Endothelial cell of umbilical vein (primary cell): ENCODE measurements at regions not wholly inside any gene's neighbourhood (a gene's known extent, or its start where the extent isn't known, plus 50 kb on each side); places are given as distances from the start of the nearest gene placed in this dataset.

Source experiments
- BruUV-seq: library from RNA; stranded (reverse); fragments of 400-500 nt; replicated peaks from 2 replicates; lab custom pipeline; 2021; lab: Mats Ljungman, UMichigan
- CTCF ChIA-PET: fragments of 300-600, 350-600 bp; sonication (Branson Sonifier 250); formaldehyde crosslinking; loops from one replicate; lab custom pipeline; 2021; ENCODE audit warnings: antibody characterized with exemption, inconsistent platforms; lab: Charles Lee
- POLR2A ChIA-PET: fragments of 300-600, 350-600 bp; sonication (Branson Sonifier 250); formaldehyde crosslinking; loops from one replicate; lab custom pipeline; 2021; ENCODE audit warnings: antibody characterized with exemption, inconsistent platforms; lab: Charles Lee
- DNase-seq: peaks from one replicate; pipeline ENCODE4 v3.0.0-alpha.2; 2011; ENCODE audit warnings: low read depth, low spot score
- FAIRE-seq: peaks from 2 replicates; lab custom pipeline; 2011; peaks lifted over from hg19 to GRCh38; lab: Jason Lieb, UNC
- H2AFZ ChIP-seq: 2 replicates; pipeline ENCODE4 v1.6.0; 2012; ENCODE audit warnings: low read depth, low read length, control low read depth, inconsistent platforms
- H3K27ac ChIP-seq: 2 replicates; pipeline ENCODE4 v1.5.1; 2011; ENCODE audit warnings: low read depth, mild to moderate bottlenecking, control low read depth, low read length, moderate library complexity; ENCODE audit not compliant: insufficient read depth
- H3K27me3 ChIP-seq, 2 experiments: 2 replicates each; pipeline versions ENCODE4 v1.6.0 to v1.6.1; 2011; ENCODE audit warnings: low read length in 2 of 2, mixed read lengths in 1 of 2; ENCODE audit not compliant: control insufficient read depth in 2 of 2, insufficient read depth in 2 of 2
- H3K36me3 ChIP-seq, 2 experiments: 2 replicates in 1 of 2; 3 replicates in 1 of 2; pipeline ENCODE4 v1.5.1; 2011; ENCODE audit warnings: low read length in 2 of 2, mild to moderate bottlenecking in 1 of 2, moderate library complexity in 1 of 2; ENCODE audit not compliant: control insufficient read depth in 2 of 2, insufficient read depth in 2 of 2; ENCODE audit errors: extremely low read depth in 1 of 2
- H3K4me1 ChIP-seq: 3 replicates; pipeline ENCODE4 v1.5.1; 2011; ENCODE audit warnings: mild to moderate bottlenecking, low read length; ENCODE audit not compliant: control insufficient read depth, insufficient read depth; ENCODE audit errors: extremely low read depth
- H3K4me2 ChIP-seq: 2 replicates; pipeline ENCODE4 v1.6.1; 2011; ENCODE audit warnings: low read length, control low read depth, mixed read lengths; ENCODE audit not compliant: insufficient read depth
- H3K4me3 ChIP-seq, 3 experiments: fragments of 200-600 bp in 1 of 3; sonication (generic), shearing (Covaris generic) in 1 of 3; replicated peaks in 1 of 3; 2 replicates each; pipeline ENCODE4 v1.5.1; 2011 to 2016; ENCODE audit warnings: control low read depth in 3 of 3, low read length in 3 of 3, mild to moderate bottlenecking in 2 of 3, inconsistent platforms in 1 of 3, low read depth in 1 of 3, moderate library complexity in 1 of 3; ENCODE audit not compliant: insufficient read depth in 1 of 3
- H3K79me2 ChIP-seq: 2 replicates; pipeline ENCODE4 v1.6.0; 2012; ENCODE audit warnings: low read length, inconsistent platforms; ENCODE audit not compliant: control insufficient read depth, insufficient read depth
- H3K9ac ChIP-seq: replicated peaks from 2 replicates; pipeline ENCODE3; 2011; ENCODE audit warnings: low read length, control low read depth; ENCODE audit not compliant: insufficient read depth; ENCODE audit errors: extremely low read depth
- H3K9me1 ChIP-seq: replicated peaks from 3 replicates; pipeline ENCODE4 v1.6.0; 2011; ENCODE audit warnings: mild to moderate bottlenecking, low read length; ENCODE audit not compliant: control insufficient read depth, insufficient read depth; ENCODE audit errors: extremely low read depth
- H3K9me3 ChIP-seq: replicated peaks from 2 replicates; pipeline ENCODE4 v1.5.1; 2012; ENCODE audit warnings: low read length, inconsistent platforms; ENCODE audit not compliant: control insufficient read depth, insufficient read depth
- H4K20me1 ChIP-seq: replicated peaks from 2 replicates; pipeline ENCODE3; 2011; ENCODE audit warnings: mild to moderate bottlenecking, low read length; ENCODE audit not compliant: control insufficient read depth, insufficient read depth; ENCODE audit errors: extremely low read depth
- CTCF ChIP-seq, 2 donors: IDR thresholded peaks; 1 replicate in 1 of 2; 2 replicates in 1 of 2; pipeline ENCODE4 v1.5.1; 2011; ENCODE audit warnings: low read length in 2 of 2, mild to moderate bottlenecking in 2 of 2, moderate library complexity in 2 of 2, control low read depth in 1 of 2, inconsistent platforms in 1 of 2, low read depth in 1 of 2; ENCODE audit not compliant: insufficient read depth in 1 of 2; ENCODE audit errors: extremely low read depth in 1 of 2
- EZH2 ChIP-seq: IDR thresholded peaks from 2 replicates; pipeline ENCODE4 v1.6.1; 2012; ENCODE audit warnings: borderline replicate concordance, low read depth, mild to moderate bottlenecking, moderate library complexity, low read length, inconsistent platforms; ENCODE audit not compliant: severe bottlenecking
- FOS ChIP-seq: IDR thresholded peaks from 2 replicates; pipeline ENCODE4 v1.6.1; 2011; ENCODE audit warnings: mild to moderate bottlenecking, low read length, moderate library complexity, borderline replicate concordance; ENCODE audit not compliant: insufficient read depth
- GATA2 ChIP-seq: IDR thresholded peaks from 2 replicates; pipeline ENCODE4 v1.7.0; 2011; ENCODE audit warnings: low read depth, mild to moderate bottlenecking, moderate library complexity, mixed read lengths, low read length; ENCODE audit not compliant: insufficient read length, insufficient read depth
- JUN ChIP-seq: IDR thresholded peaks from 2 replicates; pipeline ENCODE4 v1.6.1; 2011; ENCODE audit warnings: borderline replicate concordance, low read depth; ENCODE audit not compliant: insufficient read length, insufficient read depth
- MYC ChIP-seq: IDR thresholded peaks from one replicate; pipeline ENCODE4 v1.6.1; 2011; ENCODE audit warnings: mild to moderate bottlenecking, low read depth, low read length
- POLR2A ChIP-seq: IDR thresholded peaks from 2 replicates; pipeline ENCODE4 v1.6.1; 2012; ENCODE audit warnings: low read depth, mild to moderate bottlenecking, control low read depth, low read length
- POLR2AphosphoS5 ChIP-seq: IDR thresholded peaks from 2 replicates; pipeline ENCODE4 v1.6.1; 2012; ENCODE audit warnings: low read depth, mild to moderate bottlenecking, control low read depth, low read length, moderate library complexity; ENCODE audit not compliant: insufficient read depth
- dilution Hi-C: fragments of 300-500 bp; cut with MboI; formaldehyde crosslinking; loops from one replicate; pipeline ENCODE4 v1.15.0; 2019; ENCODE audit warnings: low sequenced_read_pairs; ENCODE audit not compliant: extremely low pct_ligation_motif_present
- intact Hi-C: fragments of 100-400 bp; cut with micrococcal nuclease; formaldehyde crosslinking; loops from one replicate; pipeline ENCODE4 v1.10.0; 2022
- TF ChIP-seq, protein P1 (sequence below): IDR thresholded peaks from 2 replicates; pipeline ENCODE4 v1.6.1; 2011; ENCODE audit not compliant: insufficient read depth, insufficient read length

DNA sequence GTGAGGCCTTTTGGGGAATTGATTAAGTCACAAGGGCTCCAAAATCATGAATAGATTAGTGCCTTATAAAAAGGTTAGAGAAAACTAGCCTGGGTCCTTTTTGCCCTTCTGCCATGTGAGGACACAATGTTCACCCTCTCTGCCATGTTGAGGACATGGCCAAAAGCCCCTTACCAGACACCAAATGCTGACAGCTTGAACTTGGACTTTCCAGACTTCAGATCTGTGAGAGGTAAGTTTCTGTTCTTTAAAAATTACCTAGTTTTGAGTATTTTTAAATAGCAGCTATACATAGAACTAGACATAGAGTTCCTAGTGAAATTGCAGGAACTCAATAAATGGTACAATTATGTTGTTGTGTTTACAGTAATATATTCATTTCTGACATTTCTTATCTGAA is 1214.4 kb downstream of the ADGRL3 start:
- no peak for DNase-seq
- TF ChIP-seq EZH2: no peak
- TF ChIP-seq POLR2AphosphoS5: no peak
- TF ChIP-seq JUN: no peak
- TF ChIP-seq POLR2A: no peak
- TF ChIP-seq, protein P1, sequence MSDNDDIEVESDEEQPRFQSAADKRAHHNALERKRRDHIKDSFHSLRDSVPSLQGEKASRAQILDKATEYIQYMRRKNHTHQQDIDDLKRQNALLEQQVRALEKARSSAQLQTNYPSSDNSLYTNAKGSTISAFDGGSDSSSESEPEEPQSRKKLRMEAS: no peak
- TF ChIP-seq GATA2: no peak
- TF ChIP-seq CTCF (IDR thresholded peaks at IDR 0.05; ENCODE audit: extremely low read depth in 1 of 2, insufficient read depth in 1 of 2, low read depth in 1 of 2, low read length in 2 of 2): no peak
- TF ChIP-seq FOS: no peak
- TF ChIP-seq MYC: no peak
- Histone ChIP-seq H3K9ac (no peak overlapping the region), H3K27me3 (no peaks in the 10 kb centered on the region), H3K9me1 (no peaks in the 10 kb centered on the region), H4K20me1 (no peaks in the 10 kb centered on the region), H3K9me3 (peaks cover 4% of the 10 kb centered on the region), H3K27ac (no peak overlapping the region), H3K4me3 (no peak overlapping the region), H3K4me1 (no peaks in the 10 kb centered on the region), H3K79me2 (no peaks in the 10 kb centered on the region), H3K36me3 (no peaks in the 10 kb centered on the region), H2AFZ (no peak overlapping the region), H3K4me2 (no peak overlapping the region)
- no peak for FAIRE-seq
- POLR2A ChIA-PET: no interaction called here
- CTCF ChIA-PET: no interaction called here
- dilution Hi-C loops (no loop called here), intact Hi-C loops (no loop called here)
- no TSS peak for BruUV-seq
